ENCODE measurements at regions not wholly inside any gene's neighbourhood (a gene's known extent, or its start where the extent isn't known, plus 50 kb on each side); places are given as distances from the start of the nearest gene placed in this dataset.
"Not testable (repeated sequence)": the region's sequence is repeated elsewhere in the genome, so short reads cannot be mapped to it uniquely, and the experiment has no call there.

GRCh38 chr10:4149460-4149859, 364.5 kb upstream of the KLF6 start:
- not testable (repeated sequence) for TF ChIP-seq ATF7 (IDR thresholded peaks at IDR 0.05); NR2C1 (IDR thresholded peaks at IDR 0.05); NR2C1 (tag; IDR thresholded peaks at IDR 0.05); POLR2A (conservative IDR thresholded peaks at IDR 0.05); CTCF (IDR thresholded peaks at IDR 0.05 in 2 of 3, conservative IDR thresholded peaks at IDR 0.05 in 1 of 3; ENCODE audit: insufficient read depth in 2 of 3, low read depth in 1 of 3, low read length in 3 of 3); TBL1XR1 (IDR thresholded peaks at IDR 0.05; ENCODE audit: low read length in 2 of 2); SMC3 (conservative IDR thresholded peaks at IDR 0.05; ENCODE audit: insufficient read depth, low read depth, low read length); IFI16 (CRISPR knock-in tag; IDR thresholded peaks at IDR 0.05); TAF1 (IDR thresholded peaks at IDR 0.05; ENCODE audit: control insufficient read depth, extremely low read depth, insufficient read depth, low read length, severe bottlenecking); MXI1 (IDR thresholded peaks at IDR 0.05; ENCODE audit: low read depth, low read length); TOE1 (IDR thresholded peaks at IDR 0.05; ENCODE audit: borderline replicate concordance); TOE1 (CRISPR knock-in tag; IDR thresholded peaks at IDR 0.05; ENCODE audit: borderline replicate concordance, low read depth); ZNF354B (CRISPR knock-in tag; IDR thresholded peaks at IDR 0.05); MLLT1 (IDR thresholded peaks at IDR 0.05); FOXO4 (CRISPR knock-in tag; IDR thresholded peaks at IDR 0.05); CXXC5 (CRISPR knock-in tag; IDR thresholded peaks at IDR 0.05)

Measured in K562 (cell line).